Activated CD4-positive, CD25-positive, alpha-beta regulatory T cell (primary cell): ENCODE measurements at regions not wholly inside any gene's neighbourhood (a gene's known extent, or its start where the extent isn't known, plus 50 kb on each side); places are given as distances from the start of the nearest gene placed in this dataset.

Experiments
- DNase-seq, 4 experiments: peaks; one replicate each; lab custom pipeline; 2025; lab: John Stamatoyannopoulos, UW

- DNase-seq = no peak
Measured at GRCh38 chr1:234732671-234733390, 122.9 kb upstream of the IRF2BP2 start.

- no peak for DNase-seq
Measured at GRCh38 chr1:234732260-234732659, 122.3 kb upstream of the IRF2BP2 start.

- no peak for DNase-seq
Measured at GRCh38 chr1:234731569-234732085, 121.6 kb upstream of the IRF2BP2 start.

- DNase-seq = no peak
Measured at GRCh38 chr1:234730770-234731568, 121.0 kb upstream of the IRF2BP2 start.

GRCh38 chr1:234730475-234730769 is 120.4 kb upstream of the IRF2BP2 start:
- no peak for DNase-seq

- DNase-seq = no peak
Measured at GRCh38 chr1:234729561-234730474, 119.8 kb upstream of the IRF2BP2 start.

GRCh38 chr1:234728740-234729139 is 118.8 kb upstream of the IRF2BP2 start:
- no peak for DNase-seq

GRCh38 chr1:234727018-234727940 is 117.3 kb upstream of the IRF2BP2 start:
- DNase-seq = no peak

GRCh38 chr1:234726359-234726943 is 116.5 kb upstream of the IRF2BP2 start:
- no peak for DNase-seq

- DNase-seq = peak in 2 of 4 experiments; percentile 10 to 24
Measured at GRCh38 chr1:234725177-234726132, 115.5 kb upstream of the IRF2BP2 start.

GRCh38 chr1:234724516-234725176 is 114.7 kb upstream of the IRF2BP2 start:
- DNase-seq = no peak

GRCh38 chr1:234722904-234723720 is 113.1 kb upstream of the IRF2BP2 start:
- peak in 3 of 4 experiments; percentile 11 to 33 (median 32) for DNase-seq

- no peak for DNase-seq
Measured at GRCh38 chr1:234722270-234722704, 112.3 kb upstream of the IRF2BP2 start.

GRCh38 chr1:234721476-234722269 is 111.7 kb upstream of the IRF2BP2 start:
- DNase-seq = no peak

- no peak for DNase-seq
Measured at GRCh38 chr1:234720709-234721441, 110.9 kb upstream of the IRF2BP2 start.

GRCh38 chr1:234719454-234720251 is 109.7 kb upstream of the IRF2BP2 start:
- no peak for DNase-seq
